NCI-H524 (cell line): ENCODE measurements at regions not wholly inside any gene's neighbourhood (a gene's known extent, or its start where the extent isn't known, plus 50 kb on each side); places are given as distances from the start of the nearest gene placed in this dataset.
A peak's percentile ranks its signal among the peaks of the same experiment; 100 is the strongest.
"Not testable (repeated sequence)": the region's sequence is repeated elsewhere in the genome, so short reads cannot be mapped to it uniquely, and the experiment has no call there.

Experiments
- DNase-seq, 2 experiments: peaks; one replicate each; lab custom pipeline; 2025; lab: John Stamatoyannopoulos, UW

DNA sequence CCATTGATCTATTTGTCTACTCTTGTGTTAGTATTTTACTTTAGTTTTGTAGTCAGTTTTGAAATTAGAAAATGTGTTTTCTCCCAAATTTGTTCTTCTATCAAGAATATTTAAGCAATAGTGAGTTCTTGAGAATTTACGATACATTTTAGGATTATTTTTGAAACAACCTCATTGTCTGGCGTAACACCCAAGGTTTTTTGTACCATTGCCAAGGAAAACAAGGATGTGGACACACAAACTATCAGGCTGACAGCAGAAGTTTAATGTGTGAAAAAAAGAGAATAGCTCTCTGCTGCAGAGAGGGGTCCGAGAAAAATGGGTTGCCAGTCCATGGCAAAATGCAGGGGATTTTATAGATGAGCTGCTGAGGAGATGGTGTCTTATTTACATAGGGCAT lies 865.1 kb upstream of the CNTN5 start:
- DNase-seq: no peak

DNA sequence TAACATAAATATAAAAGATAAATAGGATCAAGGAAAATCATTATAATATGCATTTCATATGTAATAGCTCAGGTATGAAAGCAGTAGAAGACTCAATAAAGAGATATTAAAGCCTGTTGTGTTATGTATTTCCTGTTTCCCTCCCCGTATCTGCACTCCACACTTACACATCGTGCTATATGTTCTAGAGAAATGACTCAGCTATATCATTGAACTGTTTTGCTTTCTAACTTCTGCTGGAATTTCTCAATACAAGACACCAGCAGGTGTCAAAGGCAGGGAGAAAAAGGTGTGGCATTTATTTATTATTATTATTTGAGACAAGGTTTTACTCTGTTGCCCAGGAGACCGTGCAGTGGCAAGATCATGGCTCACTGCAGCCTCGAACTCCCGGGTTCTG lies 842.8 kb upstream of the CNTN5 start:
- DNase-seq: no peak

DNA sequence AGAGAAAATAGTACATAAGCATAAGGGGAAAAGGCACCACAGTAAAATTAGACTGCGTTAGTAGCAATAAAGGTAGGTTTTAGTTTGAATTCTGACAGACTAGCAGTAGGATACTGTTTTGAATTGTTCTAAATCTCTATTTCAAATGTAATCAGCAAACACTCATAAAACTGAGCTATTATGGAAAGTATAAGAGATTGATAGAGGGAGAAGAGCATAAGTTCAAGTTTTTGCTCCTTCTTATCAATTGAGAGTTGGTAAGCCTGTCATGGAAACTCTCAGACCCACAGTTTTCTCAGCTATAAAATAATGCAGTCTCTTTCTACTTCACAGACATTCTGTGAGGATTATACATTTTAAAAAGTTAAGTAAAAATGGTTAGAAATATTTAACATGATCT lies 840.2 kb upstream of the CNTN5 start:
- DNase-seq: peak in 1 of 2 experiments; percentile 25

DNA sequence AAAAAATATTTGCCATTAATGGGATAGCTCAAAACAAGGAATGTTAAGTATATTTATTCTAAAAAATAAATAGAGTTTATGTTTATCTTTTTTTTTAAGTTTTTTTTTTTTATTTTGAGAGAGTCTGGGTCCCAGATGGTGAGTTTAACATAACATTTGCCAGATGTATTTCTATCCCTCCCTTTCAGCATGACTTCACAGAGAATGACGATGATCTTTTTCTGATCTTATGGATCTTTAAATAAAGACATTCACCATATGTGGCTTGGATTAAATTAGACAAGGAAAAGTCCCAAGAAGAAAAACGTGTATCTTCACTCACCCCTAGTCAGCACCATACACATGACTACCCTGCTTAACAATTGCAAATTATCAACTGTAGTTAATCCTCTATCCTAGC lies 839.8 kb upstream of the CNTN5 start:
- peak; percentile 30 to 74 for DNase-seq

DNA sequence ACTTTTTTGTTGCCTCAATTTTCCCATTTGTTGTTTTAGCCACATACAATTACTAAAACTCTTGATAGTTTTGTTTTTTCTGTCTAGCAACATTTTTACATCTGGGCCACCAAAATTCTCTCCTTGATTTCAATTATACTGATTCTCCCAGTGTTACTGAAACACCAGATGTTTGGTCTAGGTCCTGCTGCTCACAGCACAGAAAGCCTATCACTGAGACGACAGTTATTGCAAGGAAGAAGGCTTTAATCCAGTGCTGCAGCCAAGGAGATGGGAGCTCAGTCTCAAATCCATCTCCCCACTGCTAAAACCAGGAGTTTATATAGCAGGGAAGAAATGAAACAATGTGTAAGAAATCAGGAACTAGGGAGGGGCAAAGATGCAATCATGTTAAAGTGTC lies 837.7 kb upstream of the CNTN5 start:
- peak in 1 of 2 experiments; percentile 60 for DNase-seq

DNA sequence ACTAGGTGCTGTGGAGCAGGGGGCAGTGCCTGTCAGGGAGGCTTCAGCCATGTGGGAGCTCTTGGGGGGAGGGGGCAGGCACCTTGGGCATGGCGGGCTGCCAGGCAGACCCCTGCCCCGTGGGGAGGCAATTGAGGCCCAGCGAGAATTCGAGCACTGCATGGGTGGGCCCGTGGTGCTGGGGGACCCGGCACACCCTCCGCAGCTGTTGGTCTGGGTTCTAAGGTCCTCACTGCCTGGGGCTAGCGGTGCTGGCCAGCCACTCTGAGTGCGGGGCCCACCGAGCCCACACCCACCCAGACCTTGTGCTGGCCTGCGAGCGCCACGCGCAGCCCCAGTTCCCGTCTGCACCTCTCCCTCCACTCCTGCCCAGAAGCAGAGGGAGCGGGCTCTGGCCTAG lies 835.5 kb upstream of the CNTN5 start:
- DNase-seq: no peak

DNA sequence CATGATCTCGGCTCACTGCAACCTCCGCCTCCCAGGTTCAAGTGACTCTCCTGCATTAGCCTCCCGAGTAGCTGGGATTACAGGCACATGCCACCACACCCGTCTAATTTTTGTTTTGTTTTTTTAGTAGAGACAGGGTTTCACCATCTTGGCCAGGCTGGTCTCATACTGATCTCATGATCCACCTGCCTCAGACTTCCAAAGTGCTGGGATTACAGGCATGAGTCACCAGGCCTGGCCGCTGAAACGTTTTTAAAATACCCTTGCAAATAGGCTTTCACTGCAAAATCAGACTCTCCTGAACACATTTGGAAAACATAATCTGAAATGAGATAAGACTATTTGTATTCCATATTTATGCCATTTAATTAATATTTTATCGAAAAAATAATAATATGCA lies 826.1 kb upstream of the CNTN5 start:
- no peak for DNase-seq

DNA sequence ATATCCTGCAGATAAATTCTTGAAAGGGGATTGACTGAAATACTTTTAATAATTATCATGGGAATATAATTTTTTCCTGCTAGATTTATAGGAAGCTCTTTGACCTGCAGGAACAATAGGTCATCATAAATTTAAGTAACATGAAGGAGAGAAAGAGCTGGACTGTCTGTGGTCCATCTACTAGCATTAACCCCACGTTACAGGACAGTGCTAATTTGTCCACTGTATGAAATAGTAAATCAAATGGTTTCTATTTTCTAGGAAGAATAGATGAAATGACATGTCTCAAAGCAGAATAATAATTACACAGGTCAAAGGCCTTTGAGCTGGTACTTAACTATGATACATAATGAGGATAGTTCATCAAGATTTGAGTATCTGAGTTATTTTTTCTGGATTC lies 825.4 kb upstream of the CNTN5 start:
- DNase-seq: no peak

DNA sequence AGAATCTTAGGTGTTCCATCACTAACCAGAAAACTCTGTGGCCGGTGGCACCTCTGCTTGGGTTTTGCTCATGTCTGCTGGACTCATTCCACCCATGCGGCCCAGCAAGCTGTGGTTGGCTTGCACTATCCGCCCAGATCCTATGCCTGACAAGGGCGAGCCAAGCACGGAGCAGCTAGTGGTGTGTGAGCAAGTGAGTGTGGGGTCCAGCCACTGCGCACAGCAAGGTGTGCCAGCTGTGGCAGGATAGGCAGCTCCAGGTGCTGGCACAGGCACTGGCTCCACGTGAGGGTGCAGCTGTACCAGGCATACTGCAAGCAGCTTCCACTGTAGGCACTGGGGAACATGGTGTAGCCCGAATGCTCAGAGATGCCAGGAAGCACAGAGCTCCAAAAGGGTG lies 813.7 kb upstream of the CNTN5 start:
- DNase-seq: no peak

DNA sequence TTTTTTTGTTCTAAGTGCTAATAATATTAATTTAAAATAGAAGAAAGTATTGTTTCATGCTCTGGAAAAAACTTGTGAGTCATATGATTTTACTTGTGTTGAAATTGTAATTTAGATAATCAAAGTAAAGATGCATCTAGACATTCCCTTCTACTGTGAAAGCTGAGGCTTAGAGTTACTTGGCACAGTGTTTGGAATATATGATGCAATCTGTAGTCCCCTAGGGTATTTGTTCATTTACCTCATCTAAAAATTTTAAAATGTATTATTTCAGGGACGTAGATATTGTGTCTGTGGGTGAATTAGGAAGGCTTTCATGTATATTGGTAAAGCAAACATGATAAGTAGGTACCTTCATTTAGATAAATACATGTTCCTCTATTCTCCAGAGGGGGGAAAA lies 793.5 kb upstream of the CNTN5 start:
- DNase-seq: no peak

DNA sequence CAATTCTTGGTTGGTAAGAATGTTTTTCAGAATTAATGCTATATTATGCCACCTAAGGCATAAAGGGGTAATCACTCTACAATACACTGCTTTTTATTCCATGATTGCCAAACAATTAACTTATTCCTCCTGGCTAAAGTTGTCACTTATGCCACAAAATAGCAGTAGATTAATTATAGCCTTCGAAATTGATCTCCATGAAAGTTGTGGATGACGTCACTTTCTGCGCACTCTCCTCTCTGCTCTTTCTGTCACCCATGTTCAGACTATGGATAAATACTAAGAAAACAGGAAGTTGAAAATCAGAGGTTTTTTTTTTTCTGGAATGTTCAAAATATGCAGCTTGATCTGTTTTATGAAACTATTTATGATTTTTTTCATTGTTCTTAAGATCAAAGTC lies 790.1 kb upstream of the CNTN5 start:
- DNase-seq: no peak

DNA sequence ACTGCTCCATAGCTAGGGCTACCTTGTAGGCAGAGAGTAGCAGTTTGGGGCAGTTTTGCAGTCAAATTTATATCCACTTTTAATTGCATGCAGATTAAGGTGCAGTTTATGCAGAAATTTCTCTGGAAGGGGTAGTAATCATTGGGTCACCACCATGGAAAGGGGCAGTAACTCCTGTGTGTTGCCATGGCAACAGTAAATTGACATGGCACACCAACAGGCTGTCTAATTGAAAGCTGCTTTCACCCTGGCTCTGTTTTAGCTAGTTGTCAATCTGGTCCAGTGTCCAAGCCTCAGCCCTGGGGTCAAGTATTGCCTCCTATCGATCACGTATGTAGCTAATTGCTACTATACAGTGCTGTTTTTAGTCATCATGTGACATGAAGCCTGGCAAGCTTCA lies 786.1 kb upstream of the CNTN5 start:
- peak in 1 of 2 experiments; percentile 1 for DNase-seq

DNA sequence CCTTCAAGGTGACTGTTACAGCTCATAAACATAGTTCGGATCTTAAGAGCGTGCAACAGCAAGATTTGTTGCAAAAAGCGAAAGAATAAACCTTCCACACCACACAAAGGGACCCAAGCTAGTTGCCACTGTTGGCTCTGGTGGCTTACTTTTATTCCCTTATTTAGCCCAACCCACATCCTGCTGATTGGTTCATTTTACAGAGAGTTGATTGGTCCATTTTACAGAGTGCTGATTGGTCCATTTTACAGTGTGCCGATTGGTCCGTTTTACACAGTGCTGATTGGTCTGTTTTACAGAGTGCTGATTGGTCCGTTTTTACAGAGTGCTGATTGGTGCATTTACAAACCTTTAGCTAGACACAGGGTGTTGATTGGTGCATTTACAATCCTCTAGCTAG lies 776.9 kb upstream of the CNTN5 start:
- DNase-seq: no peak

DNA sequence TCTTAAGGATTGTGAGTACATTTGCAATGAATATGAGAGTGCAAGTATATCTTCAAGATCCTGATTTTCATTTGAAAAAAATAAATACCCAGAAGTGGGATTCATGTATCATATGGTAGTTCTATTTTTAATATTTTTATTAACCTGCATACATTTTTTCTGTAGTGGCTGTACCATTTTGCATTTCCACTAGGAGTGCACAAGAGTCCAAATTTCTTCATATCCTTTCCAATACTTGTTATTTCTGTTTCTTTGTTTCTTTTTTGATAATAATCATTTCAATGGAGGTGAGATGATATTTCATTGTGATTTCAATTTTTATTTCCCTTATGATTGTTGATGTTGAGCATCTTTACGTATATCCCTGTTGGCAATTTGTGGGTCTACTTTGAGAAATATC lies 759.8 kb upstream of the CNTN5 start:
- peak in 1 of 2 experiments; percentile 0 for DNase-seq

DNA sequence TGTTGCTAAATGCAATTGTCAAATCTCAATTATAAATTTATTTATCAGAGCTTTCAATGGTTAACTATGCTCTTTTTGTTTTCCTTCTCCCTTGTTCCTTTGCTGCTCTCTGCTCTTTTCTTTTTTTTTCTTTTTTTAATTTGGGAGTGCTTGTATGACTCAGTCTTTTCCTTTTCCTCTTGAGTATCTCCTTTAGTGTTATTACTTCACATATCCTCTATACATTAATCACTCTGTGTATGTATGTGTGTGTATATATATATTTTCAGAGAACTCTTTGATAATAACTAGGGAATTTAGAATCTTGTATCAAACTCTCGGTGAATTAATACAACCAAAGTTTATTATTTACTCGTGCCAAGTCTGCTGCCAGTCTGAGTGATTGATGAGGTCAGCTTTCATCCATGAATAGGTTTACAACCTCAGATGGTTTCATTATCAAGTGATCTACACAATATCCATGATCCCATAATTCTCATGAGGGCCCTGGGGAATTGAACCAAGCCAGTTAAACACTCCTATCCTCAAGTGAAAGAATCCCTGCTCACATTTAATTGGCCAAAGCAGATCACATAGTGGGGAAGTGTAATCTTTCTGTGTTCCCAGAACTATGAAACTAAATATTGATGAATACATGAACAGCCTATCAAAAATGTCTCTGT lies 743.4 kb upstream of the CNTN5 start:
- peak; percentile 27 to 50 for DNase-seq

DNA sequence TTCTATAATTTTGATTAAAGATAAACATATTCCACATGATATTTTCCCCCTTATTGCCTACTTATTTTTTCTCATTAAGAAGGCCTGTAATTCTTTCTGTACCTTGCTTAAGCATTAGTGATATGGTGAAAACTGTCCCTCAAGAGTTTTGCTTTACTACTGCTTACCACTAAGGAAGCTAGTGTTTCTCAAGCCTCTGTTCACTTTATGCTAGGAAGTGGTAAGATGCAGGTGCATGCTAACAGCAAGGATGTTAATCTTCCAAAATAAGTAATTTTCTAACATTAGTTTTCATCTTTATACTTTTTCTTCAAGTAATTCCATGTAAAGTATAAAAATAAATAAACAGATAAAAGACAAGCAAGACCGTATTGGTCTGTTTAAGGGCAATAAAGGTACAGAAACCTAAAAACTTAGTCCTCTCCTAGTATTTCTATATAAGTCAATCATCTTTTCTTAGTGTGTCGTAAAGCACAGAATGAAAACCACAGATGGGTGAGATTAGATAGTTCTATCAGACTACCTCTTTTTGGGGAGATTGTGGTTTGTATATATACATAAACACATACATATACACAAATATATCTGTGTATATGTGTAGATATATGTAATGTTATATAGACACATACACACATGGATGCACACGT lies 731.0 kb upstream of the CNTN5 start:
- no peak for DNase-seq

DNA sequence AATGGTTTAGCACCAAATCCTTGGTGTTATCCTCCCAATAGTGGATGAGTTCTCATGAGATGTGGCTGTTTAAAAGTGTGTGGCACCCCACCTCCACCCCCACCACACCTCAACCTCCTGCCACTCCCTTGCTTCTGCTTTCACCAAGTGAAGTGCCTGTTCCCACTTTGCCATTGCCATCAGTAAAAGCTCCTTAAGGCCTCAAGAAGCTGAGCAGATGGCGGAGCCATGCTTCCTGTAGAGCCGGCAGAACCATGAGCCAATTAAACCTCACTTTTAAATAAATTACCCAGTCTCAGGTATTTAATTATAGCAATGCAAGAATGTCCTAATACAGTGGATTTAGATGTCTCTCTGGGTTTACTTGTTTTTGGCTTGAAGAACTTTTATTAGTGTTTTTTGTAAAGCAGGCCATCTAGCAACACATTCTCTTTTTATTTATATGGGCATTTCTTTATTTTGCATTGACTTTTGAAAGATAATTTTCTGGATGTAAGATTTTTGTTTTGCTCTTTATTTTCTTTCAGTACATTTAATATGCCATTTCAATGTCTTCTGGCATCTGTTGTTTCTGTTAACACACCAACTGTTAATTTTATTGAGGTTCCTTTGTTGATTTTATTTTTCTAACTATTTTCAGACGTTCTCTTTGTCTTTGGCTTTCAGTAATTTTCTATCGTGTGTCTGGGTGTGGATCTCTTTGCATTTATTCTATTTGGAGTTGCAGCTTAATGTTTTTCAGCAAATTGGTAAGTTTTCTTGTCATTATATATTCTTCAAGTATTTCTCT lies 724.5 kb upstream of the CNTN5 start:
- peak; percentile 81 to 94 for DNase-seq

DNA sequence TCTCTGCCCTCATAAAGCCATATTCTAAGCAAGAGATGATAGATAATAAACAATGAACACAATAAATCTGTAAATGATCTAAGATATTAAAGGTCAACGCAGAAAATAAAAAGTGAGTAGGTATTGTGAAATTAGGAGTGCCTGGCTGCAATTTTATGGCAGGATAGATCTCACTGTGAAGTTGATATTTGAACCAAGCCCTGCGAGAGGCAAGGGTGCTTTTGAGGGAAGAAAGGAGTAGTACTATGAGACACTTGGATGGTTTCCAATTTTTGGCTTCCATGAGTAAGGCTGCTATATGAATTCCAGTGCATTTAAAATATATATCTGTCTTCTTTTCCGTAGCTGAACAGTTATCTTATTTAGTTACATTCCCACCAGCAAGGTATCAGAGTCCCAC lies 720.0 kb upstream of the CNTN5 start:
- no peak for DNase-seq

DNA sequence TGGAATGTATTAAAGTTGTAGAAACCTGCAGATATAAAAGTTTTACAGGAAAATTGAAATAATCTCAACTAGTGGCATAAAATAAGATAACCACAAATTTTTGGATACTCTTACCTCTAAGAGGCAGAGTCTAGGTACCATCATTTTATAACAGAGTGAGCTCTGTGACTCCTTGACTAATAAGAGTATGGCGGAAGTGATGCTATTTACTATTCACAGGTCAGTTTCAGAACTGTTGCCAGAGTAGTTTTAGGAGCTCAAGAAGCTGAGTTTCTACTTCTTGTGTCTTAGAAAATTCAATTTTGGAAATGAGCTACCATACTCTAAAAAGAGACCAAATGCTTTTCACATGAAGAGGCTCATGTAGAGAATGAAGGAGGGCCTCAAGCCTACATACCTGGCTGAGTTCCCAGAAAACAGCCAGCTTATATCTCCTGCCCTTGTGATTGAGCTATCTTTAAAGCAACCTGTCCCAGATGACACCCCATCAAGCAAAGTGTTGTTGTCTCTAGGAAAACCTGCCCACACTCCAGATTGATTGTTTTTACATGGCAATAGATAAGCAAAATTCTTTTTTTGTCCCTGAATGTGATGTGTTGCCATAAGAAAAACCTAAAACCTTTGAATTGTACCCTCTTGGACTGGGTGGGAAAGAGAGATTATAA lies 712.8 kb upstream of the CNTN5 start:
- DNase-seq: peak in 1 of 2 experiments; percentile 2

DNA sequence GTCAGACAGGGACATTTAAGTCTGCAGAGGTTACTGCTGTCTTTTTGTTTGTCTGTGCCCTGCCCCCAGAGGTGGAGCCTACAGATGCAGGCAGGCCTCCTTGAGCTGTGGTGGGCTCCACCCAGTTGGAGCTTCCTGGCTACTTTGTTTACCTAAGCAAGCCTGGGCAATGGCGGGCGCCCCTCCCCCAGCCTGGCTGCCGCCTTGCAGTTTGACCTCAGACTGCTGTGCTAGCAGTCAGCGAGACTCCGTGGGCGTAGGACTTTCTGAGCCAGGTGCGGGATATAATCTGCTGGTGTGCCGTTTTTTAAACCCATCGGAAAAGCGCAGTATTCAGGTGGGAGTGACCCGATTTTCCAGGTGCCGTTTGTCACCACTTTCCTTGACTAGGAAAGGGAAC lies 690.4 kb upstream of the CNTN5 start:
- not testable (repeated sequence) for DNase-seq

DNA sequence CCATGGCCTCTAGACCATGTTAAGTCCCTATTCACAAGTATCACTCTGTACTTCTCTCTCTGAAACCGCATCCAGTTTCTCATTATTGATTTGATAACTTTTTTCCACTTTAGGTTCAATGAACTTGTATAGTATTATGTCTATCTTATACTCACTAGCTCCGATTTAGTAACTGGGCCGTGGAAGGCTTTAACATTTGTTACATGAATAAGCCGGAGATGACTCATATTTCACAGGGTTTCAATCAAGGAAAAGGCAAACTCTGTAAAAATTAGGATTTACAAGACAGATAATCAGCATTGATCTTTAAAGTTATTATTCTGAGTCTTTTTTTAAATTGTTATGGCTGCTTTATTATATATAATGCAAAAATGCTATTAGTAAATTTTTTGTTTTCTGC lies 662.2 kb upstream of the CNTN5 start:
- DNase-seq: no peak

DNA sequence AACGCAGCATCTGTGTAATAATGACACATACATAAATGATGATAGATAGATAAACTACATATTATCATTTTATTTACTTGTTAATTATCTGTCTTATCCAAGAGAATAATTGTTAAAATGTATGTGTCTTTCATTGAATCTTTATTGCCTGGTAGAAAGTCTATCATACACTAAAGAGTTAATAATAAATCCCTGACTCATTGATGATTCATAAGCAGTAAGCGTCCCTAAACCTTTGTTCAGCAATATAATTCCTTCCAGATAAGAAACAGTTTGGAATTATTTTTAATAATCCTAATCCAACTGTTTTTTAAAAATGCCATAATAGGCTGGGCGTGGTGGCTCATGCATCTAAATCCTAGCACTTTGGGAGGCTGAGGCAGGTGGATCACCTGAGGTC lies 655.6 kb upstream of the CNTN5 start:
- DNase-seq: no peak

DNA sequence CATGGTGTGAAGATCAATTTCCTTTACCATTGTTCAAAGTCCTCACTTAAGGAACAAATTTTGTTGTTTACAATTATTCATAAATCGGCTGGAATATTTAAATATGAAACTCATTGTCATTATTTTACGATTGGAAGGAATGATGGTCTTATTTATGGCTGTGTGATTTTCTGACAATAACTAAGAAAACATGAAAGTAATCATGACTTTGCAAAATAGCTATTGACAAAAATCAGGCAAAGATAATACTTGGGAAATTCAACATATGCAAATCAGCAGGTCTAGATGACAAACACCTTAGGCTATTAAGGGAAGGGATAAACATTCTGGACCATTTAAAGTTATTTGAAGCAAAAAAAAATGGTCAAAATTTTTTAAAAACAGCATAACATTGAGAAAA lies 654.8 kb upstream of the CNTN5 start:
- no peak for DNase-seq
